ENCODE measurements at regions not wholly inside any gene's neighbourhood (a gene's known extent, or its start where the extent isn't known, plus 50 kb on each side); places are given as distances from the start of the nearest gene placed in this dataset.
A peak's percentile ranks its signal among the peaks of the same experiment; 100 is the strongest.

DNA sequence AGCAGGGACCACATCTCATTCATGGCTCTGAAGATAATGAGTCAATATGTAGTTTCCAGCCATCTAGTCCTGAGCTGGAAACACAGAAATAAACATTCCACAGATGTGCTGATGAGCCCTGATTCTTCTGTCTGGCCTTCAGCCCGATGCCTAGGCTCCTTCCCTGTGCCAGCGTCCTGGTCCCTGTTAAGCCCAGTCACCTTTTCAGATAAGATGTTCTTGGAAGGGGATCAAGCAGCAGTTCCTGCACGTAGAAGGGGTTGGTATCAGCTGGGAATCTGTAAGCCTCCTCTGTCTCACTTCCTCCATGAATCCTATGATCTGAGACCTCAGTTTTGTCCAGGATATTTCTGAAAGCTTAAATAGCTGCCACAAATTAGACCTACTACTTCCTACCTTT lies 149.3 kb downstream of the TTC32 start:
- H3K9me3 ChIP-seq = no peaks in the 10 kb centered on the region
- WGBS, 2 donors = 52 to 64% methylated on average over 3 of the region's 3 CpGs
- H3K27me3 ChIP-seq = no peaks in the 10 kb centered on the region
- ATAC-seq (ENCODE audit: low FRiP score in 2 of 2) (no peak), DNase-seq (no peak)
- H3K4me3 ChIP-seq = no peak overlapping the region
- TF ChIP-seq POLR2AphosphoS5 (IDR thresholded peaks at IDR 0.05) (peak in 1 of 2 donors; percentile 12), POLR2A (IDR thresholded peaks at IDR 0.05) (no peak), EP300 (IDR thresholded peaks at IDR 0.05) (no peak), CTCF (IDR thresholded peaks at IDR 0.05) (no peak)
- no peak overlapping the region for H3K27ac ChIP-seq
- H3K4me1 ChIP-seq = peaks cover 0 to 3% (median 0%) of the 10 kb centered on the region in 4 donors
- no peaks in the 10 kb centered on the region for H3K36me3 ChIP-seq

DNA sequence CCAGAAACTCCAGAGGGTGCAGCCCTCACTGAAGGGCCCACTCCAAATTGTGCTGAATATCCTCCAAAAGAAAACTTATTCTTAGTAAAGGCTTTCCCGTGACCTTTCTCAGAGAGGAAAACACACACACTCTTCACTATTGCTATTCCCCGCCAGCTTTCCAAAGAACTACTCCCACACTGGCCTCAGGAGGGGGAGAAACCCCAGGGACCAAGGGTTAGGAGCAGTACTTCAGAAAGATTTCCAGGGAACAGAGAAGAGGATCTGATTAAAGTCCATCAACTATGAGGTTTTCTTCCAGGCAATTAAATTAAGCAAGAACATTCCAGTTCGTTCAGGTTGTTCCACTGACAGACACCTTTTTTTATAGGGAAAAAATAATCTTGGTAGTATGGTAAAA lies 150.2 kb downstream of the TTC32 start:
- DNase-seq = no peak
- peaks cover 0 to 4% (median 0%) of the 10 kb centered on the region in 4 donors for H3K4me1 ChIP-seq
- H3K27ac ChIP-seq = no peak overlapping the region
- H3K9me3 ChIP-seq = no peaks in the 10 kb centered on the region
- TF ChIP-seq EP300 (IDR thresholded peaks at IDR 0.05) (no peak), POLR2AphosphoS5 (IDR thresholded peaks at IDR 0.05) (no peak), CTCF (IDR thresholded peaks at IDR 0.05) (no peak), POLR2A (IDR thresholded peaks at IDR 0.05) (no peak)
- 83 to 90% methylated on average over 3 of the region's 3 CpGs for WGBS, 2 donors
- no peak overlapping the region for H3K4me3 ChIP-seq
- no peaks in the 10 kb centered on the region for H3K27me3 ChIP-seq
- H3K36me3 ChIP-seq = no peaks in the 10 kb centered on the region
- no peak for ATAC-seq (ENCODE audit: low FRiP score in 2 of 2)

DNA sequence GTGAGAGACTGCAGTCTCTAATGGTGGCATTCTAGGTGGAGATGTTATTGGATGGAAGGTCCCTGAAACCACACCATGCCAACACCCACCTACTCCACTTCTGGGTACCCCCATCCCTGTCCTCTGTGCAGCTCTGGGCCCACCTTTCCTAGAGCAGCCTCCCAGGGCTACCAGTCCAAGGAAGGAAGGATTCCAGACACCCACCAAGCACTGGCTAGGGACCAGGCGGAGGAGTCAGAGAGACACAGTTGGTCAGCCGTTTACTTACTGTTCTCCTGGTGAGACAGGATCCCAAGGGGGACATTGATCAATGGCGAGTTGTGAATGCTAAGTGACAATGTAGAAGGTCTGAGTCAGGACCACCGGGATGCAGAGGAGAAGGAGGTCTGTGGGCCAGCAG lies 151.6 kb downstream of the TTC32 start:
- DNase-seq (no peak), ATAC-seq (ENCODE audit: low FRiP score in 2 of 2) (no peak)
- Histone ChIP-seq H3K4me3 (no peak overlapping the region), H3K4me1 (peaks cover 0 to 4% (median 0%) of the 10 kb centered on the region in 4 donors), H3K9me3 (no peaks in the 10 kb centered on the region), H3K27ac (no peak overlapping the region), H3K27me3 (no peaks in the 10 kb centered on the region), H3K36me3 (no peaks in the 10 kb centered on the region)
- TF ChIP-seq POLR2A (IDR thresholded peaks at IDR 0.05) = no peak
- TF ChIP-seq POLR2AphosphoS5 (IDR thresholded peaks at IDR 0.05) = no peak
- no peak for TF ChIP-seq EP300 (IDR thresholded peaks at IDR 0.05)
- no peak for TF ChIP-seq CTCF (IDR thresholded peaks at IDR 0.05)
- 88 to 95% methylated on average over 4 of the region's 4 CpGs for WGBS, 2 donors

GRCh38 chr2:19749507-19749836 lies 152.3 kb downstream of the TTC32 start:
- Histone ChIP-seq H3K4me1 (peaks cover 0 to 4% (median 0%) of the 10 kb centered on the region in 4 donors), H3K27me3 (no peaks in the 10 kb centered on the region), H3K36me3 (no peaks in the 10 kb centered on the region), H3K9me3 (no peaks in the 10 kb centered on the region), H3K4me3 (no peak overlapping the region), H3K27ac (no peak overlapping the region)
- TF ChIP-seq EP300 (IDR thresholded peaks at IDR 0.05) (no peak), POLR2AphosphoS5 (IDR thresholded peaks at IDR 0.05) (no peak), CTCF (IDR thresholded peaks at IDR 0.05) (no peak), POLR2A (IDR thresholded peaks at IDR 0.05) (no peak)
- ATAC-seq (ENCODE audit: low FRiP score in 2 of 2) (no peak), DNase-seq (no peak)
- WGBS, 2 donors = 85 to 88% methylated on average over 3 of the region's 3 CpGs

- Histone ChIP-seq H3K4me3 (no peak overlapping the region), H3K9me3 (no peaks in the 10 kb centered on the region), H3K4me1 (peaks cover 0 to 4% (median 0%) of the 10 kb centered on the region in 4 donors), H3K27me3 (no peaks in the 10 kb centered on the region), H3K27ac (no peak overlapping the region), H3K36me3 (no peaks in the 10 kb centered on the region)
- 85 to 93% methylated on average over 16 of the region's 16 CpGs for WGBS, 2 donors
- no peak for TF ChIP-seq POLR2A (IDR thresholded peaks at IDR 0.05)
- no peak for TF ChIP-seq CTCF (IDR thresholded peaks at IDR 0.05)
- TF ChIP-seq EP300 (IDR thresholded peaks at IDR 0.05) = no peak
- no peak for TF ChIP-seq POLR2AphosphoS5 (IDR thresholded peaks at IDR 0.05)
- ATAC-seq (ENCODE audit: low FRiP score in 2 of 2) (no peak), DNase-seq (no peak)
These were observed 152.9 kb downstream of the TTC32 start for GRCh38 chr2:19748711-19749506.

Measured in upper lobe of left lung (tissue), 6 donors.